Pancreas (tissue), 10 donors: ENCODE measurements at regions not wholly inside any gene's neighbourhood (a gene's known extent, or its start where the extent isn't known, plus 50 kb on each side); places are given as distances from the start of the nearest gene placed in this dataset.

Source experiments
- ATAC-seq, 4 donors: fragments of 200-7000 bp; cut with Tn5 transposase; one replicate each; pipeline versions ENCODE4 v1.8.0 to v1.9.1; 2020; ENCODE audit warnings: mild to moderate bottlenecking in 4 of 4, moderate library complexity in 4 of 4
- DNase-seq, 6 donors: peaks; one replicate each; pipeline ENCODE4 v3.0.0-alpha.2; 2020
- FAIRE-seq: peaks from 2 replicates; lab custom pipeline; 2012; peaks lifted over from hg19 to GRCh38; lab: Jason Lieb, UNC
- H3K27ac ChIP-seq, 4 donors: fragments of 200-600 bp; sonication (generic); 1 replicate in 3 of 4; 2 replicates in 1 of 4; pipeline versions ENCODE4 v1.5.0 to v1.8.0; 2020
- H3K27me3 ChIP-seq, 4 donors: fragments of 200-600 bp; one replicate each; pipeline ENCODE4 v1.8.0; 2021
- H3K36me3 ChIP-seq, 3 donors: fragments of 200-600 bp; sonication (generic) in 1 of 3; one replicate each; pipeline versions ENCODE4 v1.5.0 to v1.8.0; 2020 to 2021
- H3K4me1 ChIP-seq, 3 donors: fragments of 200-600 bp; one replicate each; pipeline ENCODE4 v1.8.0; 2021
- H3K4me3 ChIP-seq, 4 donors: fragments of 200-600 bp; sonication (generic) in 2 of 4; one replicate each; pipeline versions ENCODE4 v1.5.0 to v1.8.0; 2020 to 2021
- H3K9me3 ChIP-seq, 4 donors: fragments of 200-600 bp; one replicate each; pipeline ENCODE4 v1.8.0; 2021
- CTCF ChIP-seq, 4 donors: fragments of 200-600 bp; sonication (generic) in 3 of 4; IDR thresholded peaks; one replicate each; pipeline versions ENCODE4 v1.5.0 to v1.8.0; 2021; ENCODE audit warnings: antibody characterized with exemption in 4 of 4
- WGBS, 2 donors: extraction: QIAGEN DNeasy Blood & Tissue Kit; methylation state at CpG; one replicate each; pipeline ENCODE4 v1.1.7; 2013; 5-methylcytosine and 5-hydroxymethylcytosine counted together
- intact Hi-C, 3 donors: fragments of 100-400 bp; cut with DNase I; formaldehyde crosslinking; loops; one replicate each; pipeline versions ENCODE4 v1.11.1 to v1.14.2; 2022
- donor health status: healthy with polysubstance abuse.
- donor health status: DM: no; HTN: no; CAD: no; lungs with moderate emphysema.
- donor health status: DM: no; HTN: no; CAD: no.
- donor health status: control.
- donor health status: control.
- donor health status: Bipolar disorder and iron deficiency.
- donor health status: DM: yes; HTN: yes; CAD: no.
- donor health status: DM: no; HTN: no; CAD: no.
- donor health status: DM: no; HTN: no; CAD: no.
- donor health status: DM: yes; HTN: yes; CAD: no.

GRCh38 chr1:39142401-39143060, 62.0 kb upstream of the MACF1 start:
- peak; percentile 96 to 99 (median 98) for ATAC-seq
- H3K4me1 ChIP-seq: peaks cover 7 to 9% (median 9%) of the 10 kb centered on the region in 3 donors
- H3K9me3 ChIP-seq: no peaks in the 10 kb centered on the region
- no peak overlapping the region for H3K4me3 ChIP-seq
- DNase-seq: peak in 5 of 6 donors; percentile 53 to 82 (median 75)
- intact Hi-C loops: no loop called here
- H3K27ac ChIP-seq: peak overlapping the region in 3 of 4 donors; percentile 43 to 56 (median 54)
- no peaks in the 10 kb centered on the region for H3K36me3 ChIP-seq
- 35 to 47% methylated on average over 3 of the region's 3 CpGs for WGBS, 2 donors
- no peak for TF ChIP-seq CTCF (IDR thresholded peaks at IDR 0.05)
- H3K27me3 ChIP-seq: no peaks in the 10 kb centered on the region
- FAIRE-seq: no peak

GRCh38 chr1:39144924-39145323, 59.6 kb upstream of the MACF1 start:
- WGBS, 2 donors: 93 to 100% methylated on average over 3 of the region's 3 CpGs
- Histone ChIP-seq H3K4me1 (peaks cover 7 to 13% (median 9%) of the 10 kb centered on the region in 3 donors), H3K27me3 (no peaks in the 10 kb centered on the region), H3K4me3 (no peak overlapping the region), H3K9me3 (no peaks in the 10 kb centered on the region), H3K27ac (no peak overlapping the region), H3K36me3 (no peaks in the 10 kb centered on the region)
- TF ChIP-seq CTCF (IDR thresholded peaks at IDR 0.05): no peak
- no peak for DNase-seq
- intact Hi-C loops: no loop called here
- no peak for ATAC-seq
- FAIRE-seq: no peak

GRCh38 chr1:39145331-39145965, 59.0 kb upstream of the MACF1 start:
- H3K4me3 ChIP-seq: no peak overlapping the region
- no peak for FAIRE-seq
- H3K4me1 ChIP-seq: peaks cover 9 to 13% (median 10%) of the 10 kb centered on the region in 3 donors
- no peaks in the 10 kb centered on the region for H3K36me3 ChIP-seq
- WGBS, 2 donors: 94 to 95% methylated on average over 2 of the region's 2 CpGs
- ATAC-seq: no peak
- no peaks in the 10 kb centered on the region for H3K27me3 ChIP-seq
- H3K27ac ChIP-seq: no peak overlapping the region
- TF ChIP-seq CTCF (IDR thresholded peaks at IDR 0.05): no peak
- no peaks in the 10 kb centered on the region for H3K9me3 ChIP-seq
- DNase-seq: no peak
- intact Hi-C loops: no loop called here

GRCh38 chr1:39146681-39147080, 57.8 kb upstream of the MACF1 start:
- no peak for ATAC-seq
- H3K27ac ChIP-seq: no peak overlapping the region
- TF ChIP-seq CTCF (IDR thresholded peaks at IDR 0.05): no peak

More at GRCh38 chr1:39146681-39147080, 57.8 kb upstream of the MACF1 start:
- H3K4me3 ChIP-seq: no peak overlapping the region
- H3K27me3 ChIP-seq: no peaks in the 10 kb centered on the region
- intact Hi-C loops: no loop called here
- no peaks in the 10 kb centered on the region for H3K36me3 ChIP-seq
- DNase-seq (no peak), FAIRE-seq (no peak)
- no peaks in the 10 kb centered on the region for H3K9me3 ChIP-seq
- H3K4me1 ChIP-seq: peaks cover 9 to 14% (median 13%) of the 10 kb centered on the region in 3 donors
